Osteocyte (in vitro differentiated cells): ENCODE measurements at regions not wholly inside any gene's neighbourhood (a gene's known extent, or its start where the extent isn't known, plus 50 kb on each side); places are given as distances from the start of the nearest gene placed in this dataset.

Experiments
- DNase-seq: peaks from one replicate; pipeline ENCODE4 v3.0.0; 2021; ENCODE audit warnings: mixed read lengths; ENCODE audit not compliant: unreplicated experiment; ENCODE audit errors: extremely low spot score
- H3K27ac Mint-ChIP-seq: one replicate; pipeline ENCODE4 v1.8.0; 2021; ENCODE audit warnings: mild to moderate bottlenecking, mixed read lengths; ENCODE audit not compliant: unreplicated experiment
- H3K27me3 Mint-ChIP-seq: one replicate; pipeline ENCODE4 v1.8.0; 2021; ENCODE audit warnings: mixed read lengths; ENCODE audit not compliant: unreplicated experiment
- H3K36me3 Mint-ChIP-seq: one replicate; pipeline ENCODE4 v1.8.0; 2021; ENCODE audit warnings: mixed read lengths; ENCODE audit not compliant: unreplicated experiment
- H3K4me1 Mint-ChIP-seq: one replicate; pipeline ENCODE4 v1.8.0; 2021; ENCODE audit warnings: mixed read lengths; ENCODE audit not compliant: unreplicated experiment
- H3K4me3 Mint-ChIP-seq: one replicate; pipeline ENCODE4 v1.8.0; 2021; ENCODE audit warnings: mild to moderate bottlenecking, moderate library complexity, mixed read lengths; ENCODE audit not compliant: unreplicated experiment
- H3K9me3 Mint-ChIP-seq: one replicate; pipeline ENCODE4 v1.8.0; 2021; ENCODE audit warnings: mixed read lengths; ENCODE audit not compliant: unreplicated experiment
- TF ChIP-seq, protein P1 (sequence below): fragments of 200-600 bp; sonication (generic); IDR thresholded peaks from 2 replicates; pipeline ENCODE4 v1.5.0; 2021; ENCODE audit warnings: antibody characterized with exemption, mild to moderate bottlenecking, moderate library complexity

DNA sequence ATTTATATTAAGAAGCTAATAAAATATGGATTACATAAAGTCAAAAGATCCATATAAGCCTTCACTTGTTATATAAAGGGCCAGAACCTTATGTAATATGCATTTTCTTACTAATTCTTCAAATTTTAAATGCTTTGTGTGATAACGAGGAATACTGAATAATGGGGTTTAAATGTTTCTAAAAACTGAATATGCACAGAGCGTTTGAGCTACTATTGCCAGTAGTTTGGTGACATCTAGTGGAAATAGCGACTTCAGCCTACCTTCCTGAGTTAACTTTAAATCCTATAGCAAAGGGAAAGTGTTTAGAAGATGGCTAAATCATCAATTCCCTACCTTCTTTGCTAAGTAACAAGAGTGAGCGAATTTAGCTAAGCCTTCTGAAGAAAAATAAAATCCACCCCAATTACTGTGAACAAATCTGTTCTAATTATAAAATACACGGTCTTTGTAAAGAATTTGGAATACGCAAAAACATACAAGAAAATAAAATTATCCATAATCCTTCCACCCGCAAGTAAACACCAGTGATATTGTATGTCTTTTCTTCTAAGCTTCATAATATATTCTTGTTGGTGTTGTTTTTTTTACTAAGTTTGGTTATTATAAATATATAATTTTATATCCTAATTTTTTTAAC lies 115.5 kb upstream of the G2E3 start:
- H3K36me3 Mint-ChIP-seq: no peaks in the 10 kb centered on the region
- no peaks in the 10 kb centered on the region for H3K9me3 Mint-ChIP-seq
- H3K27ac Mint-ChIP-seq: no peak overlapping the region
- peaks cover 25% of the 10 kb centered on the region for H3K27me3 Mint-ChIP-seq
- TF ChIP-seq, protein P1, sequence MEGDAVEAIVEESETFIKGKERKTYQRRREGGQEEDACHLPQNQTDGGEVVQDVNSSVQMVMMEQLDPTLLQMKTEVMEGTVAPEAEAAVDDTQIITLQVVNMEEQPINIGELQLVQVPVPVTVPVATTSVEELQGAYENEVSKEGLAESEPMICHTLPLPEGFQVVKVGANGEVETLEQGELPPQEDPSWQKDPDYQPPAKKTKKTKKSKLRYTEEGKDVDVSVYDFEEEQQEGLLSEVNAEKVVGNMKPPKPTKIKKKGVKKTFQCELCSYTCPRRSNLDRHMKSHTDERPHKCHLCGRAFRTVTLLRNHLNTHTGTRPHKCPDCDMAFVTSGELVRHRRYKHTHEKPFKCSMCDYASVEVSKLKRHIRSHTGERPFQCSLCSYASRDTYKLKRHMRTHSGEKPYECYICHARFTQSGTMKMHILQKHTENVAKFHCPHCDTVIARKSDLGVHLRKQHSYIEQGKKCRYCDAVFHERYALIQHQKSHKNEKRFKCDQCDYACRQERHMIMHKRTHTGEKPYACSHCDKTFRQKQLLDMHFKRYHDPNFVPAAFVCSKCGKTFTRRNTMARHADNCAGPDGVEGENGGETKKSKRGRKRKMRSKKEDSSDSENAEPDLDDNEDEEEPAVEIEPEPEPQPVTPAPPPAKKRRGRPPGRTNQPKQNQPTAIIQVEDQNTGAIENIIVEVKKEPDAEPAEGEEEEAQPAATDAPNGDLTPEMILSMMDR: peak; percentile 48
- DNase-seq: no peak
- no peak overlapping the region for H3K4me3 Mint-ChIP-seq
- H3K4me1 Mint-ChIP-seq: no peaks in the 10 kb centered on the region

DNA sequence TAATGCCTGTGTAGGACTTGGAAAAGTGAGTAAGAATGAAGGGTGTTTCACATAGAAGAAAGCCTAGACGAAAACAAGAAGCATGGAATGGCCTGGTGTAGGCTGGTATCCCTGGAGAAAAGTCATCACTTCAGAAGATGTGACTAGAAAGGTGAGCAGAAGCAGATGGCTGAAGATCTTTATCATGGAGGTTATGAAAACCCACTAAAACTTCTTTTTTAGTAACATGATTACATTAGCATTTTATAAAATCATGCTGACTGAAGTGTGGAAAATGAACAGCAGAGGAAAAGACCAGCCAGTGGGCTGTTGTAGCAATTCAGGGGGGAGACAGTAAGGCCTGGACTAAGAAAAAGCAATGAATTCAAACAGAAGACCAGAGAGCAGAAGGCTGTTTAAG lies 114.5 kb upstream of the G2E3 start:
- TF ChIP-seq, protein P1: no peak
- peaks cover 25% of the 10 kb centered on the region for H3K27me3 Mint-ChIP-seq
- no peak for DNase-seq
- H3K4me3 Mint-ChIP-seq: no peak overlapping the region
- no peaks in the 10 kb centered on the region for H3K36me3 Mint-ChIP-seq
- H3K4me1 Mint-ChIP-seq: no peaks in the 10 kb centered on the region
- no peak overlapping the region for H3K27ac Mint-ChIP-seq
- no peaks in the 10 kb centered on the region for H3K9me3 Mint-ChIP-seq

DNA sequence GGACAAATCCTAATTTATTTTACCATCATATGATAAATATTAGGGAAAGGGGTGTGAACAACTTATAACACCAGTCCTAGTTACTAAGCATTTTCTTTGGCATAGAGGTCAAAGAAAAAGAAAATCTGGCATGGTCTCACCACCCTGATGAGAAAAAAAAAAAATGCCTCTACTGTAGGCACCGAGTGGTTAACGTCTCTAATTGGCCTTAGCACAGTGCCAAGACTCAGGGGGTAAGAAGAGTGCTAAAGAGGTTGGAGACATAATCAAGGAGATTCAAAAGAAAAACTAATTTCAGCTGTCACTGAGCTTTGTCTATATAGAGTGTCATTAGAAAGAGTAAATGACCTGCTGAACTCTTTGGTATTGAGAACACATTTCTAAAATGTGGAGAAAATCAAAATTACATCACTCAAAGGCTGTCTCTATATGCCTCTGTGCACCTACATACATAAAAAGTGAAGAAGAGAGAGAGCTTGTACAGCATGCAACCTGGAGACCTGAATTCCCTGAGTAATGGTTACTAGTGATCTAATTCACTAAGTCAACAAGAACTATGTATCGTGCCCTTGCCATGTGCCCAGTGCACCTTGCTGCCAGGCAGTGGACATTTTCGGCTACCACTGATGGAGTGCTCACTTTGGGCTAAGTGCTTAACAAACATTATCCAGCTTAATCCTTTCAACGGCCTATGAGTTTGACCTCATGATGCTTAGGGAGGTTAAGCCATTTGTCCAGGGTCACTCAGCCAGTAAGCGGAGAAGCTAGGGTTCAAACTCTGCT lies 113.8 kb upstream of the G2E3 start:
- DNase-seq: no peak
- no peaks in the 10 kb centered on the region for H3K9me3 Mint-ChIP-seq
- H3K4me1 Mint-ChIP-seq: no peaks in the 10 kb centered on the region
- H3K4me3 Mint-ChIP-seq: no peak overlapping the region
- no peak overlapping the region for H3K27ac Mint-ChIP-seq
- H3K27me3 Mint-ChIP-seq: peaks cover 25% of the 10 kb centered on the region
- TF ChIP-seq, protein P1: no peak
- no peaks in the 10 kb centered on the region for H3K36me3 Mint-ChIP-seq

DNA sequence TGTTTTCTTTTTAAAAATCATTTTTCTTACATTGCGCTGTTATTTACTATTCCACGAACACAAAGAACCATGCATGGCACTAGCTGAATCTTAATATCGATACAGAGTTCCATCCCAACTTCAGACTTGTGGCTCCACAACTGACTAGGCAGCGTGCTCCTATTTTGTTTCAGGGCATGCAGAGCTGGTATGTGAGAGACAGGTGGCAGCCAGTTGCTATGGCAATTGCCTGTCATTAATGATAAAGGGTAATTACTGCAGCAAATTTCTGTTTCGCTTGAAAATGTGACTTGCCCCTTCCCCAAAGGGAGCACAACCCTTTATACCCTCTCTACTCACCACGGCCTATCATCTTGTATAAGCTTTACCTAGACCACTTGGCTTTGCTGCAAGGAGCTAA lies 113.1 kb upstream of the G2E3 start:
- Mint-ChIP-seq H3K4me3 (no peak overlapping the region), H3K27me3 (peaks cover 20% of the 10 kb centered on the region), H3K36me3 (no peaks in the 10 kb centered on the region), H3K4me1 (no peaks in the 10 kb centered on the region), H3K9me3 (no peaks in the 10 kb centered on the region), H3K27ac (no peak overlapping the region)
- no peak for DNase-seq
- TF ChIP-seq, protein P1: no peak
